WERI-Rb-1 (cell line): ENCODE measurements at regions not wholly inside any gene's neighbourhood (a gene's known extent, or its start where the extent isn't known, plus 50 kb on each side); places are given as distances from the start of the nearest gene placed in this dataset.

Source experiments
- DNase-seq: peaks from one replicate; pipeline ENCODE4 v3.0.0-alpha.2; 2020
- H3K27ac ChIP-seq: fragments of 250-450 bp; sonication (Bioruptor Pico); 2 replicates; pipeline ENCODE4 v1.5.1; 2020; ENCODE audit warnings: mild to moderate bottlenecking, moderate library complexity
- H3K27me3 ChIP-seq: fragments of 250-450 bp; sonication (Bioruptor Pico); 2 replicates; pipeline ENCODE4 v1.5.1; 2021; ENCODE audit warnings: mild to moderate bottlenecking, low read depth, moderate library complexity; ENCODE audit not compliant: insufficient read depth, severe bottlenecking
- H3K36me3 ChIP-seq: fragments of 250-450 bp; sonication (Bioruptor Pico); 2 replicates; pipeline ENCODE4 v1.5.1; 2020; ENCODE audit warnings: mild to moderate bottlenecking, moderate library complexity
- H3K4me3 ChIP-seq: 2 replicates; pipeline ENCODE4 v1.5.1; 2011; ENCODE audit warnings: low read depth, mild to moderate bottlenecking, control low read depth, low read length
- H3K9me3 ChIP-seq: fragments of 250-450 bp; sonication (Bioruptor Pico); 2 replicates; pipeline ENCODE4 v1.5.1; 2021; ENCODE audit warnings: mild to moderate bottlenecking, moderate library complexity; ENCODE audit not compliant: severe bottlenecking
- CTCF ChIP-seq: IDR thresholded peaks from 2 replicates; pipeline ENCODE4 v1.5.1; 2011; ENCODE audit warnings: low read depth, mild to moderate bottlenecking, control low read depth, inconsistent platforms, low read length

GRCh38 chr21:20741445-20741844 lies 256.8 kb upstream of the NCAM2 start:
- Histone ChIP-seq H3K36me3 (no peaks in the 10 kb centered on the region), H3K9me3 (no peaks in the 10 kb centered on the region), H3K4me3 (no peak overlapping the region)

GRCh38 chr21:20760221-20760620 lies 238.0 kb upstream of the NCAM2 start:
- Histone ChIP-seq H3K27me3 (peaks cover 30% of the 10 kb centered on the region), H3K4me3 (no peak overlapping the region), H3K36me3 (no peaks in the 10 kb centered on the region), H3K27ac (no peak overlapping the region), H3K9me3 (no peaks in the 10 kb centered on the region)
- TF ChIP-seq CTCF: no peak
- DNase-seq: no peak

More at GRCh38 chr21:20741445-20741844, 256.8 kb upstream of the NCAM2 start:
- Histone ChIP-seq H3K27me3 (peaks cover 41% of the 10 kb centered on the region), H3K27ac (no peak overlapping the region)
- no peak for DNase-seq
- no peak for TF ChIP-seq CTCF

- no peak overlapping the region for H3K4me3 ChIP-seq
- no peak for TF ChIP-seq CTCF
- H3K27ac ChIP-seq: no peak overlapping the region
- no peaks in the 10 kb centered on the region for H3K36me3 ChIP-seq
- H3K27me3 ChIP-seq: peaks cover 26% of the 10 kb centered on the region
- H3K9me3 ChIP-seq: no peaks in the 10 kb centered on the region
- DNase-seq: no peak
Measured at GRCh38 chr21:20774737-20775136, 223.5 kb upstream of the NCAM2 start.

- TF ChIP-seq CTCF: no peak
- Histone ChIP-seq H3K9me3 (no peaks in the 10 kb centered on the region), H3K36me3 (no peaks in the 10 kb centered on the region), H3K27me3 (peaks cover 43% of the 10 kb centered on the region), H3K4me3 (no peak overlapping the region), H3K27ac (no peak overlapping the region)
- DNase-seq: no peak
Measured at GRCh38 chr21:20779321-20779720, 218.9 kb upstream of the NCAM2 start.

GRCh38 chr21:20783611-20784010 lies 214.6 kb upstream of the NCAM2 start:
- Histone ChIP-seq H3K4me3 (no peak overlapping the region), H3K9me3 (no peaks in the 10 kb centered on the region), H3K36me3 (no peaks in the 10 kb centered on the region), H3K27ac (no peak overlapping the region), H3K27me3 (peaks cover 57% of the 10 kb centered on the region)
- no peak for DNase-seq
- TF ChIP-seq CTCF: no peak

GRCh38 chr21:20789729-20790500 lies 208.3 kb upstream of the NCAM2 start:
- H3K27me3 ChIP-seq: peaks cover 37% of the 10 kb centered on the region
- H3K27ac ChIP-seq: no peak overlapping the region
- TF ChIP-seq CTCF: no peak
- no peaks in the 10 kb centered on the region for H3K36me3 ChIP-seq
- no peak overlapping the region for H3K4me3 ChIP-seq
- H3K9me3 ChIP-seq: no peaks in the 10 kb centered on the region
- DNase-seq: no peak
